NCI-H187 (cell line): ENCODE measurements at regions not wholly inside any gene's neighbourhood (a gene's known extent, or its start where the extent isn't known, plus 50 kb on each side); places are given as distances from the start of the nearest gene placed in this dataset.

Experiments
- DNase-seq, 2 experiments: peaks; one replicate each; lab custom pipeline; 2025; lab: John Stamatoyannopoulos, UW

DNA sequence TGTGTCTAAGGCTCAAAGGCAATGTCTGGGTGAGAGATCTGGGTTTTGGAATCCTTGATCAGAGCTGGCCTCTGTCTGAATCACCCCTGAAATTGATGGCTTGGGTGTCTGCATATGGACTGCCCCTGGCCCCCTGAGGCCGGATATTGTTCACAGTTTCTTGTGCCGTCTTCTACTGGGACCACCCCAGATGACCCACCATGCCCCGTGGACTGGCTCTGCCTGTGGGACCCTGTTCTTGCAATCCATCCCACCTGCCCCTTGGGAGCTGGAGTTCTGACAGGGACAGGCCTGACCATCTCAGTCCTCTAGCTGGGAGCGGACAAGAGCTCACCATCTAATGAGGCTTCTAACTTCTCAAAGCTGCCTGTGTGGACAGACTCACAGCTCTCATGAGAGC lies 119.9 kb downstream of the FAM43A start:
- DNase-seq, result no peak

DNA sequence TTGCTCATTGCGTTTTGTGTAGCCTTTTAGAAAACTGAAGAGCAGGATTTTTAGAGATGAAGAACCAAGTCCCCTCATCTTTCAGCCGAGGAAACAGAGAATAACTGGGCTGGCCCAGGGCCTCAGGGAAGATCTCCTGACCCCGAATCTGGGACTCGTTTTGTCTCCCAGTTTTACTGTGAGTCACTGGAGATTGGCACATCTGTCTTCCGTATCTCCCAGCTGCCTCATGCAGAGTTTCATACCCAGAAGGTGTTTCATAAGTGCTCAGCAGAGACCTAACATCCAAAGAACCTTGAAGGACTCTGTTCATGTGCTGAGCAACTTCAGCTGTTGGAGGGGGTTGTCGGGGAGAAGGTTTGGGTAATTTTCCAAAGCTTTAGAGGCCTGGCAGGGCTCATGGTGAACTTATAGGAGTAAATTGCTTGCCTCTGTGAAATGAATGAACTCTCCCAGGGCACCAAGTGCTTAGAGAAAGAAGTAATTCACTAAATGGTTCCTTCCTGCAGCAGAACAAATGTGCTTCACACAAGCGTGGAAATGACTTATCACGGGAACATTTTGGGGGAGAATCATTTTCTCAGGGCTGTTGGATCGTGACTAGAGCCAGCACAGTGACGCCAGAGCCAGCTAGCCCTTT lies 121.4 kb downstream of the FAM43A start:
- no peak for DNase-seq

DNA sequence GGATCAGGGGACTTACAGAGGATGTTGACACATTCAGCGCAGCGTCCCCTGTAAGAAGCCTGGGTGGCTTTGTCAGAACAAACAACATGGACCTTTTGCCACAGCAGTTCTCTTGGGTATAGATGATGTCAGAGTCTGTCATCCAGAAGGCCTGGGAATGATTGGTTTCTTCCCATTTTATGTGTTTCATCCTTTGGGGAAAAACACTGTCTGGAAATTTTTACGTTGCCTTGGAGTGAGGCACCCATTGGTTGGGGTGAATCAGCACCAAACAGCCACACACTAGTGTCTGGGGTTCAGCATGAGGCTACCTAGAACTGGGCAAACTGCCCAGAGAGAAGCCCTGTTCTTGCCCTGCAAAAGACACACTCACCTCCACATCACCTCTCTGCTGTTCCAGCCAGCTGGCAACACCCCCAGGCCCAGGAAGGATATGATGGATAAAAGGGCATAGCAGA lies 123.0 kb downstream of the FAM43A start:
- DNase-seq, result no peak

DNA sequence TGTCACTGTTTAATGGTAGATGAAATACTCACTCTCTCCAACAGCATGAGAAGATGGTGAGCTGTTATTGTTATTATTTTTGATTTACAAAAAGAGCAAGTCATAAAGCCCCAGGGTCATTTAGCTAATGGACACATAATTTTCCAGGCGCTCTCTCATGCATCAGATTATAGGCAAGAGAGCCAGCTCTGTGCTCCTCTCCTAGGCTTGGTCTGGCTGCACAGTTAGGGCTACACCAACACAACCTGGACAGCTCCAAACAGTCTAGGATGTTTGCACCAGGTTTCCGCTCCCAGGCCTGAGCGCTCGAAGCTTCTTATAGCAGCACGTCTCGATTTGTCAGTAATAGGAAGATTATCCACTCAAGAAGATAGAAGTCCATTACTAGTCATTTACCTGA lies 123.7 kb downstream of the FAM43A start:
- no peak for DNase-seq

DNA sequence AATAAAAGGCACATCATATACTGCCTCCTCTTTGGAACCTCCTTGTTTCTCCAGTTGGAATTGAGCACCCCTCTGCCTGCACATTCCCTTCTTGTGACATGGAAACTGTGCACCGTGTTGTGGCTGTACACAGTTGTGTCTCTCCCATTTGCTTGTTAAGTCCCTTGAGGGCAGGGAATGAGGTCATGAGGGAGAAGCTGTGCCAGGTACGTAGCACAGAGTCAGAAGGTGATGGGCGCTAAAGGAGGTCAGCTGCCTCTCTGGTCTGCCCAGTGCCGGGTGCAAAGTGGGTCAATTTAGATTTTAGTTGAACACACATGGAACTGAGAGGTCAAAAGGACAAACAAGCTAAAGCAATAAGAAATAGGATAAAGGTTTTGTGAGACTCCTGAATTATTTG lies 124.4 kb downstream of the FAM43A start:
- no peak for DNase-seq

DNA sequence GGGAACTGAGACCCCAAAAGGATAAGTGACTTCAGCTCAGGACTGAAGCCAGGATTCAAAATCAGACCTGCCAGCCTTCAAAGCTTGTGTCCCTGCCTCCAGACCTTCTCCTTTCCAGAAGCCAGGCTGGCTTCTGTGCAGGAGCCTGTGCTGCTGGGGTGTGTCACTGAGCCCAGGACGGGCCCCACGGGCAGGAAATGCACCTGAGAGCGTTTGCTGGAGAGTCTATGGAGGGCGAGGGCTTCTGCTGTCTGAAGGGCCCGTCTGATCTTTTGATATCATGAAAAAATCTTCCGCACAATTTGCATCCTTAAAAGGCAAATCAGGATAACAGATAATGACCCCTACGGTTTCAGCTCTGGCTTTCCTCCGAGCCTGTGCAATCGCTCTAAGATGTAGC lies 125.4 kb downstream of the FAM43A start:
- no peak for DNase-seq

DNA sequence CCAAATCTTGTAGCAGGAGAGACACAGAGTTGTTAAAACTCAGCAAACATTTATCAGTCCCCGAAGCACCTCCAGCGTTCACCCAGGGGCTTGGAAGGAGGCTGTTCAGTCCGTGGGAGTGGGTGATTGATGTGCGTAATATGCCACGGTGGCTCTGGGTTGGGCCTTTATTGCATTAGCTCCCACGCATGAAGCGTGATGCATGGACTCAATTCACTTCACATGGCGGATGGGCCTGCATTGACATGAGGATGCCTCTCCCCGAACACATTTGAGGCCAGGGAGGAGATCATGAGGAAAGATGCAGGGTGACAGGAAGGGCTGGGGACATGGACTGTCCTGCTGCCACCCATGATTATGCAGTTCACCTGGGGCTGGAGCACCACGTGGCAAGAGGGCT lies 126.5 kb downstream of the FAM43A start:
- no peak for DNase-seq

DNA sequence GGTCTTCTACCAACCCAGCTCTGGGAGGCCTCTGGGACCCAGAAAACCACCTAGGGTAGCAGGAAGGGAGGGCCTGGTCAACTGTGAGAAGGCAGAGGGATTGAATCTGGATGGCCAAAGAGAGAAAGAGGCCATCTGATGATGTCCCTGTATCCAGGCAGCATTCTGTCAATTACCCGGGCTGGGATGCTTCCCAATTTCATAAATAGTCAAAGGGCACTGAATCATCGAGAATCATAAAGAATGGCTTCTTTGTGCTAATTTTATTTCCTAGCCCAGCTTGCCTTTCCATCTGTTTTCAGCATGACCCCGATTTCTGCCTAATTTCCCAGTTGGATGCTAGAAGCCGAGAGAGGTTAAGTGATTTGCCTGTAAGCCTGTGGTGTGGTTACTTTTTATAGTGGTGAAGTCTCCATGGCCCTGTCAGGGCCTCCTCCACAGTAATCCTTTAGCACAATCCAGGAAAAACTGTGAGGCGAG lies 129.2 kb downstream of the FAM43A start:
- DNase-seq, result no peak

DNA sequence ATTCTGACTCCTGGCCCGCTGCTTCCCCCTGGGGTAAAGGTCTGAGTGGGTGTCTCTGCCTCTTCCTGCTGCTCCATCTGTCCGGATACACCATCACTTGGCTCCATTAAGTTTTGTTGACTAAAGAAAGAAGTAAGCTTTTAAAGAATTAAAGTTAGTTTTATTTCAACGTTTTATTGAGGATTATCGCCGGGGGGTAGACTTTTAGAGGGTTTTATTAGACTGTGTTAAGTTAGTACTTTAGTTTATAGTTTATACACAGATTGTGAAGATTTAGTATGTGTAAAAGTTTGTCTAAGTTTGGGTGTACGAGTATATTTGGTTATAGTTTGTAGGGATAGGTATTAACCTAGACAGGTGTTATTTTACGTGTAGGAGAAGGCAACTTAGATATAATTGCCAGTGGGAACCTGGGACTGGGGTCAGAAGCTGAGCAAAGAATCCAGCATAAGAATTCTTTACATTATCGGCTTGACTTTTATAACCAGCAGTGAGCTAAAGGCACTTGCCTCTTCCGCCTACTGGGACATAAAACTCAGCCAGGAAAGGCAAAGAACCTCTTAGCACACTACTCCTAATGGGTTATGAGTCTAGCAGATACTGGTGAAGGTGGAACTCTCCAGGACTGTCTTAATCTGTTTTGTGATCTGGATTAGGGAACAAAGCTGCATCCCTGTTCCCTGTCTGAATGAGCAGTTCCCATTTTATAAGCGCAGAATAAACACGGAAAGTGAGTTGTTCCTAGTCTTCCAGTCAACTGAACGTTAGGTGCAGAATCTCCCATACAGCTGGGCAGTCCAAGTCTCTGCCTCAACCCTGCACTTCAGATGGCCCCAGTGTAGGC lies 131.3 kb downstream of the FAM43A start:
- DNase-seq, result no peak

DNA sequence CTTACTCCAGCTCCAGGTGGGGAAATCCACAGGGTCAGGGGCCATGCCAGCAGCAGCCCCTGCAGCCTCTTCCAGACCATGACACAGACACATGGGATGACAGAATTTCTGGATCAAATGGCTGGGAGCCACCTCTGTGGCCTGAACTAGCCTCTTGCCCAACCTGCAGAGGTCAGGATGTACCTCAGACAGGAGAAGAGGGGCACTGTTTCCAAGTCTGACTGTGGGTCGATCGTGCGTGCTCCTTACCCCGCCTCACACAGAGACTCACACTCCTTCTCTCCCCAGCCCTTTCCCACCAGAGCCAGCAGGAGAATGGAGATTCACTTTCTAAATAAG lies 131.9 kb downstream of the FAM43A start:
- no peak for DNase-seq

DNA sequence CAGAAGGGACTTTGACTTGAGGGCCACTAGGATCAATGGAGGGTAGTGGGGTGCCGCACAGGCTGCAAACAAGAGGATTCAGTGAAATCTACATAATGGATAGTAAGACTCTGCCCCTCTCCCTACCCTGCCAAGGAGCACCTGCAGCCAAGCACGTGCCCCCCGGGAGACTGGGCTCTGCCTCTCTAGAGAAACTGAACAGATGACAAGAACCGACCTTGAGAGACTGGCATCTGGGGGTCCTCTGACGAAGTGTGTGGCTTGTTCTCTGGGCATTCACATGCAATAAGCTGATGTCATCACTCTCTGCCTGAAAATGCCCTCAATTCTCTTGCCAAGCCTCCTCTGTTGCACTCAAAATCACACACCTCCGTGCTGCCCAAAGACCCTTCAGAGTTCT lies 132.3 kb downstream of the FAM43A start:
- no peak for DNase-seq

DNA sequence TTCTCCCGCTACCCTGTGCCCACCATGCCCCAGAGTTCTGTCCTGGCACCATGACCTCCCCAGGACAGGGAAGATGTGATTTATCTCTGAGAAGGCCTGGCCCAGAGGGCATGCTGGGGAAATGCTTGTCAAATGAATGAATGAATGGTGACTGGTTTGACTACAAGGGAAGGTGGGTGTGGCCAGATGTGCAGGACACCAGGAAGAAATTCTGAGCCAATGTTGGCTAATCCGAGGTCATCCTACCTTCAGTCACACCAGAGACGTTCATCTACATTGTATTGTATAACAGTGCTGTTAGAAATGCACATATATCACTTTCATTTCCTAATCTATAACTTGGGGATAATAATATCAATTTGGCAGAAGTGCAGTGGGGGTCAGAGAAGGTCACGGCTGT lies 138.4 kb downstream of the FAM43A start:
- DNase-seq, result no peak

DNA sequence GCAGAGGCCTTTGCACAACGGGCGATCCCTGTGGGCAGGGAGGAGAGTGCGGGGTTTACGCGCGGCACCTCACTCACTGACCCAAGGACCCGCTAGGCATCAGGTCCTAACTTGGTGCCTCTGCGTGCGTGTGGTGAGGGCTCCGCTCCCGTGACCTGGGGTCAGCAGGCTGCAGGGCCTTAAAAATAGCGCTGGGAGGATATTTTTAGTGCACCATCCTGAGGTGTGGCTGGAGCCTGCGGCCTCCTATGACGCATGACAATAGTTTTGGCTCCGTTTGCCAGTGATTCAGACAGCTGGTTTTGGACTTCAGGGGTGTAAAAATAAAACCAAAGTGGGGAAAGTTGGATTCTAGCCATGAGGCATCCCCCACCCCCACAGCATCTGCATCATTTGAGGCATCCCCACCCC lies 139.0 kb downstream of the FAM43A start:
- no peak for DNase-seq

DNA sequence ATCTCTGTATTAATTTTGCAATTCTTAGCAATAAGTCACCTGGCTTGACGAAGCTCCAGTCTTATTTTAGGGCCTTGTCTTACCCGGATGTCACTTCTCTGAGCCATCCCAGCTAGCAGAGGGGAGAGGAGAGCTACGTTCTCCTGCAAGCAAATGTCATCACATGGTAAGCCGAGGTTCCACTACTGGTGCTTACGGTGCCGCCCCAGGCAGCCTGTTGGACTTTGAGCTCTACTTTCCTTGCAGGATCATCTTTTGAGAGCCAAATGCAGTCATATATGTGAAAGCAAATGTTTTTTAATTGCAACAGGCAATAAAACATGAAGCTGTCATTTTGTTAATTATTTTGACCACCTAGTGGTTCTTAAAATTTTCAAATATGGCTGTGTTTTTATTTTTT lies 140.9 kb downstream of the FAM43A start:
- DNase-seq, result no peak

DNA sequence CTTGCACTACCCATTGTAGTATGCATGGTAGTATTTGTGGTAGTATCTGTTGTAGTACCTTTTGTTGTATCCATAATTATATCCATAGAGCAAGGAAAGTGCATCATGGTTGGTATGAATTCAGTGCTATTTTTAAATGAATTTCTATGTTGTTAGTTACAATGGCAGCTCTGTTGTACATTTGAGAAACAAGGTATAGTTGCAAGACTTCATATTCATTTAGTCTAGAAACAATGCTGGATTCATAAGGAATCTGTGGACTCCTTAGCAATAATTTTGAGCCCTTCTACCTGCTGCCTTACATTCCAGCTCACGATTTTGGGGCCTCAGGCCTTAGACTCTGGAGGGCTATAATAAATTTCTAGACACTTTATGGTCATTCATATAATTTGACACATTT lies 141.8 kb downstream of the FAM43A start:
- DNase-seq, result no peak

DNA sequence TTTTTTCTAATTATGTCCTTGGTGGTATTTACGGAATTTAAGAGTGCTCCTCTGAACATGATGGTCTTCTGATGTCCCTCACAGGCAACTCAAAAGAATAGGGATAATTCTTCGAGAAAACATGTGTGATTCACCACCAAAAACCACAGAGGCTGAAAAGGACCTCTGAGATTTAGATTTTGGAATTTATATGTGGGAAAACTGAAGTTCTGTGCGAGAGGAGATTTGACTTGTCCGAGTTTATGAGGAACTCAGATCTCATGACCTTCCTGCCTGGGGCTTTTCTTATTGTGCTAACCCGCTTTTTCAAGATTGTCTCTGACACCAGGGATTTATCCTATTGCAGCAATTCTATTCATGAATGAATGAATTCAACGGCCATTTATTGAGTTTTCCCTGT lies 142.4 kb downstream of the FAM43A start:
- no peak for DNase-seq

DNA sequence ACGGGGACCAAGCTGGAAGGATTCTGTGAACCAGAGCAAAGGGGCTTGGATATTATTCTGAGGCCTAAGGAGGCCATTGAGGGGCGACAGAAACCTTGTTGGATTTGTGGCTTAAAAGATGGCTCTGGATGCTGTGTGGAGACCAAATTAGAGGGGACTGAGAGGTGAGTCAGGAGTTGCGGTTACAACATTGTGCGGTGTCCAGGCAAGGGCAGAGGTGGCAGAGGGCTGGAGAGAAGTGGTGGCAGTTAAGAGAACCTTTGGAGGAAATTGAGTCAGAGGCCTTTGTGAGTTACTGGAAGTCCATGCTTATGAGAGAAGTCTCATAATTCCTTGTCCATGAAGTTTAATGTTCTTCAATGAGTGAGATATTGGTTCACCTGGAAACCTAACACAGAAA lies 143.2 kb downstream of the FAM43A start:
- no peak for DNase-seq

DNA sequence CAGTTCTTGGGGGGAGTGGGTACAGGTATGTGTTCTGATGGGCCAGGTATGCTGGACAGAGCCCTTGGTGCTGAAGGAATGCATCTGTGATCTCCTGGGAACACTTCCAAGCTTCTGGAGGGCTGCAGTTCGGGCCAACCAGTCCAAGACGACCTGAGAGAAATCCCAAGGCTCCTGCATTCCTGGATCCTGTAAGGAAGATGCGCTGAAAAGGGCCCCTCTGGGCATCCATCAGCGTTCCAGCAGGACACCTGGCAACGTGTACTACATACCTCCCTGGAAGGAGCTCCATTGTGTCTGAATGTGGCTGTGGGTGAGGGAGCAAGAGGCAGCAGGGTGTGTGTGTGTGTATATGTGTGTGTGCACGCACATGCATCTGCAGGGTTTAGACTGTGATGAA lies 144.7 kb downstream of the FAM43A start:
- DNase-seq, result no peak

DNA sequence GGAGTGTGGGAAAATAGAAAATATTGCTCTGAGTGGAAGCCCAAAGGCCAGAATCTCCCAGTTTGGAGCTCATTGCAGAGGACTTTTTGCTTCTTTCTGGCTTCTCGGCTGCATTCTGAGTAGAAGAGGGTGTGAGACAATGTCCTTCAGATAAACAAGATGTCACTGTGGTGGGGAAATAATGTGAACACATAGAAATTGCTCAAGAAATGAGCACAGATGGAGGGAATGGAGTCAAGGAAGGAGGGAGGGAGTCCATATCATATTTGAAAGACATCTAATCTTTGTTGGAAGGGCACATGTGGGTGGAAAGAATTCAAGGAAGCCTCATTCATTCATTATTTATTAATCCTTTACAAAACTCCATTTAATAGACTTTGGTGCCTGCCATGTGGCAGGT lies 145.3 kb downstream of the FAM43A start:
- no peak for DNase-seq

DNA sequence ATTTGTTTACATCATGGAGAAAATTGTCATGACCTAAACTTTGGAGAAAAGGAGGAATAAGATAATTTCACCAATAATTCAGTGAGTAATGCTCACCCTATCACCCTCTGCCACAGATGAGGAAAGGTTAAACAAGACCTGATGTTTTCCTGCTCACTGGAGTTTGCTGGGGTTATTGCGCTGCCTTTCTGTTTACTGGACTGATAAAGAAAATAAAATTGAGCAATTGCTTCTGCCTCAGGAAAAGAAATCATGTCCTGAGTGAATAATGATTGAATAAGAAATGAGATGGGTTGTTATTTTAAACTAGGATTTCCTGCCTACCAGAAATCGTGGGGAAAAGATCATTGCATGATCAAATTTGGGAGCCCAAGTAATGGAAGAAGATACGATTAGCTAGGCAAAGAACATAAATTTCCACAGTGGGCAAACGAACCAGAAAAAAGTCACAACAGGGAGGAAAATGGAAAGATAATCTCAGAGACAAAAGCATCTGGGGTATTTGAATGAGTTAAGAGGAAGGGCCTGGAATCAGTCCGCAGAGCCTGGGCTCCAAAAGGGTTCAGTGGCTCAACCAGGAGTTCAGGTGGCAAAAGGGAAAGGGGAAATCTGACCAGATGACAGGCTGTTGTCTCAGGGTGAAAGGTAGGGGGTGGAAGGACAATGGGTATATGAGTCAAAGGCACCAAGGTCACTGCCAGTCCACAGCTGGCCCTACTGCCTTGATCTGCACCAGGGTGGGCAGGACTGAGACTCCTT lies 146.8 kb downstream of the FAM43A start:
- no peak for DNase-seq

DNA sequence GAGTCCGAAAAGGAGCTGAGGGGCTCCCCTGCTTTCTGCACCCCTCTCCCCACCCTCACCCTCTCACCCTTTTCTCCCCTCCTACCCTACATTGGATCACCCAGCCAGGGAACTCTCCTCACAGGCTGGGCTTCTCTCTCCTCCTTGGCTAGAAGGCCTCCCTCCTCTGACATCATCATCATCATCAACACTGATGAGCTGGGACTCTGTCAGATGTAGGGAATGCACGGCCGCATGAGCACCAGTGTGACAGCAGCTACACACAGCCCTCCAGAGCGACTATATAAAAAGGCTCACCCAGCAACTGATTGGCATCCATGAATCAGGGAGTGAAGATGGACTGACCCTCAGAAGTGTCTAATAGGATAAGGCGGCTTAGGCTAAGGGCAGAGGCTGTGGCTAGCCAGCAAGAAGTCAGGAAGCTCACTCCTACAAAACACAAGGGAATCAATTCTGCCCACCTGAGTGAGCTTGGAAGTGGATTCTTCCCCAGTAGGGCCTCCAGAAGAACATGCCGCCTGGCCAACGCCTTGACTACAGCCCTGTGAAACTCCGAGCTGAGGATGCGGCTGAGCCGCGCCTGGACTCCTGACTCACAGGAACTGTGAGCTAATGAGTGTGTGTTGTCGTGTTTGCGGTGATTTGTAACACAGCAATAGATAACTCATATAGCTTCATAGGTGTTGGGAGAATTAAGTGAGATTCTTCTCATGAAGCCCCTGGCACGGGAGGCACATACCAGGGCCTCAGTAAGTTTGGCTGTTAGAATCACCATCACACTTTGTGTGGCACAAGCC lies 147.6 kb downstream of the FAM43A start:
- DNase-seq, result no peak

DNA sequence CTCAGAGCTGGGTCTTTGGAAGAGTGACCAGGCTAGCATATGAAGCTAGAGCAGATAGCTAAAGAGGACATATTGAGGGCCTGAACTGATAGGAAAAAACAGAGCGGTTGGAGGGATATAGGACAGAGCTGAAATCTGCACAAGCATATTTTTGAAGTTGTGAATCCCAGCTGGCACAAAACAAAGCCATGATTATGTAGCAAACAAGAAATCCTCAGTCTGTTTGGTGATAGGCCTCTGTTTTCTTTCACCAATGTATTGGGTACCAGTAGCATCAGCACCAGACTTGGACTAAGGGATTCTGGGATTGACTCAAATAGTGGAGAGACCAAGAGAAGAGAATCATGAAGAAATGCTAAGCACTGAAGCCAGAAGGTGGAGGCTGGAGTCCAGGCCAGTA lies 151.0 kb downstream of the FAM43A start:
- DNase-seq, result no peak
